GM13976 (cell line): ENCODE measurements at regions not wholly inside any gene's neighbourhood (a gene's known extent, or its start where the extent isn't known, plus 50 kb on each side); places are given as distances from the start of the nearest gene placed in this dataset.
"Not testable (repeated sequence)": the region's sequence is repeated elsewhere in the genome, so short reads cannot be mapped to it uniquely, and the experiment has no call there.

ENCODE experiments used
- DNase-seq: peaks from one replicate; pipeline ENCODE4 v3.0.0; 2012; ENCODE audit warnings: low spot score
- CTCF ChIP-seq: IDR thresholded peaks from 2 replicates; pipeline ENCODE4 v1.5.1; 2012; ENCODE audit warnings: borderline replicate concordance, mild to moderate bottlenecking; ENCODE audit not compliant: insufficient read depth; ENCODE audit errors: extremely low read depth, missing control alignments, control extremely low read depth
- in situ Hi-C: fragments of 300-500 bp; cut with MboI; formaldehyde crosslinking; loops from one replicate; pipeline ENCODE4 v1.12.0; 2022; ENCODE audit warnings: low sequenced_read_pairs, mixed read lengths, inconsistent platforms; ENCODE audit not compliant: unreplicated experiment

GRCh38 chr2:145792745-145793144 is 1272.8 kb upstream of the ZEB2 start:
- in situ Hi-C loops: no loop called here
- DNase-seq: no peak
- no peak for TF ChIP-seq CTCF

- in situ Hi-C loops: no loop called here
- no peak for DNase-seq
- TF ChIP-seq CTCF: no peak
These were observed 1269.7 kb upstream of the ZEB2 start for GRCh38 chr2:145789636-145790035.

- DNase-seq, in situ Hi-C loops: not testable (repeated sequence)
These were observed 1267.9 kb upstream of the ZEB2 start for GRCh38 chr2:145787597-145788361.

GRCh38 chr2:145782607-145783006 is 1262.7 kb upstream of the ZEB2 start:
- in situ Hi-C loops, DNase-seq: not testable (repeated sequence)

- no peak for DNase-seq
- no peak for TF ChIP-seq CTCF
- in situ Hi-C loops: no loop called here
These were observed 1258.0 kb upstream of the ZEB2 start for GRCh38 chr2:145777914-145778313.

GRCh38 chr2:145777297-145777696 is 1257.4 kb upstream of the ZEB2 start:
- no peak for DNase-seq
- in situ Hi-C loops: no loop called here
- no peak for TF ChIP-seq CTCF

GRCh38 chr2:145775591-145775990 is 1255.7 kb upstream of the ZEB2 start:
- TF ChIP-seq CTCF: no peak
- in situ Hi-C loops: no loop called here
- DNase-seq: no peak

- in situ Hi-C loops: no loop called here
- DNase-seq: no peak
These were observed 1251.6 kb upstream of the ZEB2 start for GRCh38 chr2:145771525-145771924.

More at GRCh38 chr2:145771525-145771924, 1251.6 kb upstream of the ZEB2 start:
- TF ChIP-seq CTCF: no peak
